ENCODE measurements at regions not wholly inside any gene's neighbourhood (a gene's known extent, or its start where the extent isn't known, plus 50 kb on each side); places are given as distances from the start of the nearest gene placed in this dataset.

GRCh38 chr2:14577843-14578242 lies 54.7 kb upstream of the LRATD1 start:
- TF ChIP-seq EP300 (IDR thresholded peaks at IDR 0.05): no peak
- TF ChIP-seq, protein P1, sequence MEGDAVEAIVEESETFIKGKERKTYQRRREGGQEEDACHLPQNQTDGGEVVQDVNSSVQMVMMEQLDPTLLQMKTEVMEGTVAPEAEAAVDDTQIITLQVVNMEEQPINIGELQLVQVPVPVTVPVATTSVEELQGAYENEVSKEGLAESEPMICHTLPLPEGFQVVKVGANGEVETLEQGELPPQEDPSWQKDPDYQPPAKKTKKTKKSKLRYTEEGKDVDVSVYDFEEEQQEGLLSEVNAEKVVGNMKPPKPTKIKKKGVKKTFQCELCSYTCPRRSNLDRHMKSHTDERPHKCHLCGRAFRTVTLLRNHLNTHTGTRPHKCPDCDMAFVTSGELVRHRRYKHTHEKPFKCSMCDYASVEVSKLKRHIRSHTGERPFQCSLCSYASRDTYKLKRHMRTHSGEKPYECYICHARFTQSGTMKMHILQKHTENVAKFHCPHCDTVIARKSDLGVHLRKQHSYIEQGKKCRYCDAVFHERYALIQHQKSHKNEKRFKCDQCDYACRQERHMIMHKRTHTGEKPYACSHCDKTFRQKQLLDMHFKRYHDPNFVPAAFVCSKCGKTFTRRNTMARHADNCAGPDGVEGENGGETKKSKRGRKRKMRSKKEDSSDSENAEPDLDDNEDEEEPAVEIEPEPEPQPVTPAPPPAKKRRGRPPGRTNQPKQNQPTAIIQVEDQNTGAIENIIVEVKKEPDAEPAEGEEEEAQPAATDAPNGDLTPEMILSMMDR (IDR thresholded peaks at IDR 0.05): no peak

All from tibial nerve (tissue), 4 donors.